Astrocyte of the spinal cord (primary cell): ENCODE measurements at regions not wholly inside any gene's neighbourhood (a gene's known extent, or its start where the extent isn't known, plus 50 kb on each side); places are given as distances from the start of the nearest gene placed in this dataset.

ENCODE experiments used
- DNase-seq: peaks from one replicate; pipeline ENCODE4 v3.0.0; 2011; ENCODE audit warnings: low read depth, low spot score
- H3K4me3 ChIP-seq: 2 replicates; pipeline ENCODE4 v1.5.1; 2011; ENCODE audit warnings: low read depth, mild to moderate bottlenecking, low read length, moderate library complexity
- CTCF ChIP-seq: IDR thresholded peaks from 2 replicates; pipeline ENCODE4 v1.5.1; 2012; ENCODE audit warnings: low read depth, mild to moderate bottlenecking, low read length, inconsistent platforms
- in situ Hi-C: cut with HindIII; loops from 2 replicates; pipeline ENCODE4 v1.10.0; 2017; ENCODE audit warnings: low sequenced_read_pairs

GRCh38 chr7:18400726-18401125 lies 94.8 kb upstream of the HDAC9 start:
- no peak for TF ChIP-seq CTCF
- DNase-seq: no peak
- in situ Hi-C loops: no loop called here

GRCh38 chr7:18401757-18402156 lies 93.8 kb upstream of the HDAC9 start:
- in situ Hi-C loops: no loop called here
- TF ChIP-seq CTCF: no peak
- no peak overlapping the region for H3K4me3 ChIP-seq
- DNase-seq: no peak

More at GRCh38 chr7:18400726-18401125, 94.8 kb upstream of the HDAC9 start:
- no peak overlapping the region for H3K4me3 ChIP-seq

GRCh38 chr7:18402488-18403183 lies 92.9 kb upstream of the HDAC9 start:
- no peak for TF ChIP-seq CTCF
- no peak overlapping the region for H3K4me3 ChIP-seq
- in situ Hi-C loops: no loop called here
- peak; percentile 72 for DNase-seq

GRCh38 chr7:18405726-18406125 lies 89.8 kb upstream of the HDAC9 start:
- in situ Hi-C loops: no loop called here
- TF ChIP-seq CTCF: no peak
- no peak for DNase-seq
- H3K4me3 ChIP-seq: no peak overlapping the region

- in situ Hi-C loops: no loop called here
- TF ChIP-seq CTCF: no peak
- no peak overlapping the region for H3K4me3 ChIP-seq
These were observed 88.2 kb upstream of the HDAC9 start for GRCh38 chr7:18407385-18407784.

GRCh38 chr7:18408461-18408860 lies 87.1 kb upstream of the HDAC9 start:
- no peak overlapping the region for H3K4me3 ChIP-seq
- DNase-seq: peak; percentile 94
- in situ Hi-C loops: no loop called here
- TF ChIP-seq CTCF: no peak

More at GRCh38 chr7:18407385-18407784, 88.2 kb upstream of the HDAC9 start:
- no peak for DNase-seq

- no peak for DNase-seq
- no peak overlapping the region for H3K4me3 ChIP-seq
- no peak for TF ChIP-seq CTCF
- in situ Hi-C loops: no loop called here
These were observed 86.7 kb upstream of the HDAC9 start for GRCh38 chr7:18408868-18409267.
